T-helper 2 cell treated with Interferon-gamma antibody and Interleukin-4, amounts not matched to agents 5 μg/mL and 100 μg/mL, for 36 hours (primary cell): ENCODE measurements at regions not wholly inside any gene's neighbourhood (a gene's known extent, or its start where the extent isn't known, plus 50 kb on each side); places are given as distances from the start of the nearest gene placed in this dataset.
"Not testable (repeated sequence)": the region's sequence is repeated elsewhere in the genome, so short reads cannot be mapped to it uniquely, and the experiment has no call there.

Source experiments
- DNase-seq: peaks from one replicate; pipeline ENCODE4 v3.0.0; 2021; ENCODE audit warnings: low spot score
- H3K27ac Mint-ChIP-seq: one replicate; pipeline ENCODE4 v1.8.0; 2021; ENCODE audit warnings: mild to moderate bottlenecking, mixed read lengths
- H3K27me3 Mint-ChIP-seq: one replicate; pipeline ENCODE4 v1.8.0; 2021; ENCODE audit warnings: low read depth, mixed read lengths
- H3K36me3 Mint-ChIP-seq: one replicate; pipeline ENCODE4 v1.8.0; 2021; ENCODE audit warnings: low read depth, mixed read lengths
- H3K4me1 Mint-ChIP-seq: one replicate; pipeline ENCODE4 v1.8.0; 2021; ENCODE audit warnings: low read depth, mixed read lengths
- H3K4me3 Mint-ChIP-seq: one replicate; pipeline ENCODE4 v1.8.0; 2022; ENCODE audit warnings: mild to moderate bottlenecking, moderate library complexity, mixed read lengths
- H3K9me3 Mint-ChIP-seq: one replicate; pipeline ENCODE4 v1.8.0; 2021; ENCODE audit warnings: mixed read lengths

- Mint-ChIP-seq H3K4me1 (no peaks in the 10 kb centered on the region), H3K27me3 (no peaks in the 10 kb centered on the region), H3K36me3 (no peaks in the 10 kb centered on the region), H3K27ac (no peak overlapping the region), H3K9me3 (no peaks in the 10 kb centered on the region), H3K4me3 (no peak overlapping the region)
- DNase-seq = no peak
Observed at GRCh38 chr3:162719684-162720341, 1223.2 kb downstream of the OTOL1 start.

DNA sequence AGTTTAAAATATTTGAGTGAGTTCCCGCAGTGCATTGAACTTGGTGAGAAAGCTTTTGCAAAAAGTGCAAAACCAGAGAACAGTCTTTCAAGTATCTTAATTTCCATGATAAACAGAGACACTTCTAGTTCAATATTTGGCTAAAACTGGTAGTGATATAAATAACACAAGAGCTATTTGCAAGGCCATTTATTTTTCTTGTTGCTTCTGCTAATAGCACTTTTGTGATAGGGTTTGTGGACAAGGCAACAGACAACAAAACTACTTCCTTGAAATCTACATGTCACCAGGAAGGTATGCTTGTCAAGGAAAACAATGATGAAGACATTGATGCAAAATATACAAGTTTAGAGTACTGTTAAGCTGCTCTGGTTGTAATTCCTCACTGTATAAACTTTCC is 1225.1 kb downstream of the OTOL1 start:
- H3K4me3 Mint-ChIP-seq = no peak overlapping the region
- peaks cover 2% of the 10 kb centered on the region for H3K9me3 Mint-ChIP-seq
- no peaks in the 10 kb centered on the region for H3K27me3 Mint-ChIP-seq
- H3K36me3 Mint-ChIP-seq = no peaks in the 10 kb centered on the region
- H3K4me1 Mint-ChIP-seq = no peaks in the 10 kb centered on the region
- H3K27ac Mint-ChIP-seq = no peak overlapping the region
- no peak for DNase-seq

DNA sequence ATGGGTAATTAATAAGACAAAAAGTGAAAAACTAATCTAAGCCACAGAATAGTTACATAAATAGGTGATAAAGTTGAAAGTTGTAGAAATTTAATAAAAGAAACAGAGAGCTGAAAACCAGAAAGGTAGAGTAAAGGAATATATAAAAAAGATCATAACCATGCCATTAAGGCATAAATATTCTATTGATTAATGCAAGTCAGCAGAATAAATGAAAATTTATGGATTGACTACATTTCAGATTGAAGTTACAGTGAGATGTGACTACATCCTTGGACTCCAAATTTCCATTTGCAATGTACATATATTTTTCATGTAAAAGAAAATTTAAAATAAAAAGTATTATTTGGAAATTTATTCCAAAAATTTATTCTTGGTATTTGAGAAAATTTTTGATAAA is 1225.7 kb downstream of the OTOL1 start:
- no peaks in the 10 kb centered on the region for H3K36me3 Mint-ChIP-seq
- no peaks in the 10 kb centered on the region for H3K4me1 Mint-ChIP-seq
- H3K27me3 Mint-ChIP-seq = no peaks in the 10 kb centered on the region
- H3K4me3 Mint-ChIP-seq = no peak overlapping the region
- H3K27ac Mint-ChIP-seq = no peak overlapping the region
- DNase-seq = no peak
- peaks cover 3% of the 10 kb centered on the region for H3K9me3 Mint-ChIP-seq

- not testable (repeated sequence) for DNase-seq, H3K4me3 Mint-ChIP-seq, H3K4me1 Mint-ChIP-seq, H3K27ac Mint-ChIP-seq, H3K36me3 Mint-ChIP-seq, H3K27me3 Mint-ChIP-seq, H3K9me3 Mint-ChIP-seq
Observed at GRCh38 chr3:162722796-162723195, 1226.2 kb downstream of the OTOL1 start.

- H3K4me1 Mint-ChIP-seq = no peaks in the 10 kb centered on the region
- no peak overlapping the region for H3K27ac Mint-ChIP-seq
- no peaks in the 10 kb centered on the region for H3K36me3 Mint-ChIP-seq
- peaks cover 3% of the 10 kb centered on the region for H3K9me3 Mint-ChIP-seq
- no peak overlapping the region for H3K4me3 Mint-ChIP-seq
- H3K27me3 Mint-ChIP-seq = no peaks in the 10 kb centered on the region
- DNase-seq = no peak
Observed at GRCh38 chr3:162729686-162730085, 1233.1 kb downstream of the OTOL1 start.

DNA sequence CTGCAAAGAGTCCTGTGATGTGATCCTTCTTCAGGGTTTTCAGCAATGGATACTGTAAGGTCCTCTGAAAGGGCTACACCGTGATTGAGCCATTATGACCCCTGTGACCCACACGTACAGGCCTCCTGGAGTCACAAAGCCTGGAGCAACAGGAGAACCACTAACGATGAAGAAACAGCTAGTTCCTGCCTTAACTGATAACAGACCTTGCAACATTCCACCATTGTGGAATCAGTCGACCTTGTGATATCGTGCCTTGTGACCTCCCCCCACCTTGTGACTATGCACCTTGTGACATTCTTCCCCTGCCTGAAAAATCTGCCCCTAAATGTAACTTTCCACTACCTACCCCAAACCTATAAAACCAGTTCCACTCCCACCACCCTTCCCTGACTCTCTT is 1235.4 kb downstream of the OTOL1 start:
- H3K27ac Mint-ChIP-seq, H3K36me3 Mint-ChIP-seq, DNase-seq, H3K9me3 Mint-ChIP-seq, H3K4me3 Mint-ChIP-seq, H3K27me3 Mint-ChIP-seq, H3K4me1 Mint-ChIP-seq: not testable (repeated sequence)

DNA sequence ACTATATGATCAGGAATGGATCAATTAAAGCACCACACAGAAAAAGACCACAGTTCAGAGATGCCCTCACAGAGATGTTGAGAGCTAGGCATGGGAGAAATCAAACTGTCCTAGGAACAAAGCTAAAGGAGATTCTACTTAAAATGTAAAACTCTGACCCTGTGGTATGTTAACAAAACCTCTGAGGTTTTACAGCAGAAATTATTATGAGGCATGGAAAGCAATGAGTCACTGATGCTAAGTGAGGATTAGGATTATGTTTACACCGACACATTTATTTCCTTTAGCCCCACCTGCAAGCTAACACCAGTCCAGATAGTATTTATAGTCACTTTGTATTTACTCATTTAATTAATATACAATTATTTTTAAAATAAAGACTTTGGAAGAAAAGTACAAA is 1242.2 kb downstream of the OTOL1 start:
- no peak for DNase-seq
- peaks cover 4% of the 10 kb centered on the region for H3K9me3 Mint-ChIP-seq
- H3K27me3 Mint-ChIP-seq = no peaks in the 10 kb centered on the region
- no peaks in the 10 kb centered on the region for H3K36me3 Mint-ChIP-seq
- H3K4me1 Mint-ChIP-seq = no peaks in the 10 kb centered on the region
- H3K27ac Mint-ChIP-seq = no peak overlapping the region
- H3K4me3 Mint-ChIP-seq = no peak overlapping the region

- no peak overlapping the region for H3K27ac Mint-ChIP-seq
- H3K4me3 Mint-ChIP-seq = no peak overlapping the region
- H3K27me3 Mint-ChIP-seq = no peaks in the 10 kb centered on the region
- H3K4me1 Mint-ChIP-seq = no peaks in the 10 kb centered on the region
- DNase-seq = no peak
- no peaks in the 10 kb centered on the region for H3K36me3 Mint-ChIP-seq
- H3K9me3 Mint-ChIP-seq = peaks cover 5% of the 10 kb centered on the region
Observed at GRCh38 chr3:162740941-162741596, 1244.5 kb downstream of the OTOL1 start.

DNA sequence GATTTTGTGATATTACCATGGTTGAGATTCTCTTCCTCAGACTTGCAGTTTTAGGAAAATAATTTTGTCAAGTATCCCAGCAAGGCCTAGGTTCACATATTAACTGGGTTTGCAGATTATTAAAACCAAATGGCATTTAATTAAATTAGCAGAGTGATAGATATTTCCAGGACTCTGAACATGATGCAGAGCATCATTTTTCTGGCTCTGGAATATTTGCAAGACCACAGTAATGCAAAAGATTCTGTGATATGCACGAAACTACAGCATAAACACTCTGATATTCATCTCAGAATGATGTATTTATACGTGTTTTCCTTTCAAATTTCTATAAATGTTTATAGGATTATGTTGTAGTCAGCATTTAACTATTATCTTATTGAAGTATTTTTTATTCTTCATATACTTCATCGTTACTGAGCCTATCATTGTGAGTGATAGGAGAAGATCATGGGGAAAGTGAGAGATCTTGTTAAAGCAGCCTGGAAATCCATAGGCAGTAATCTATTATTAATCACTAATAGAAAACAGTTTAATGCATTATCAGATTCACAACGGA is 1245.6 kb downstream of the OTOL1 start:
- no peak for DNase-seq
- Mint-ChIP-seq H3K4me3 (no peak overlapping the region), H3K36me3 (no peaks in the 10 kb centered on the region), H3K9me3 (peaks cover 9% of the 10 kb centered on the region), H3K4me1 (no peaks in the 10 kb centered on the region), H3K27me3 (no peaks in the 10 kb centered on the region), H3K27ac (no peak overlapping the region)

GRCh38 chr3:162743091-162743490 is 1246.5 kb downstream of the OTOL1 start:
- Mint-ChIP-seq H3K9me3 (peaks cover 12% of the 10 kb centered on the region), H3K4me1 (no peaks in the 10 kb centered on the region), H3K4me3 (no peak overlapping the region), H3K27me3 (no peaks in the 10 kb centered on the region), H3K36me3 (no peaks in the 10 kb centered on the region), H3K27ac (no peak overlapping the region)
- no peak for DNase-seq

DNA sequence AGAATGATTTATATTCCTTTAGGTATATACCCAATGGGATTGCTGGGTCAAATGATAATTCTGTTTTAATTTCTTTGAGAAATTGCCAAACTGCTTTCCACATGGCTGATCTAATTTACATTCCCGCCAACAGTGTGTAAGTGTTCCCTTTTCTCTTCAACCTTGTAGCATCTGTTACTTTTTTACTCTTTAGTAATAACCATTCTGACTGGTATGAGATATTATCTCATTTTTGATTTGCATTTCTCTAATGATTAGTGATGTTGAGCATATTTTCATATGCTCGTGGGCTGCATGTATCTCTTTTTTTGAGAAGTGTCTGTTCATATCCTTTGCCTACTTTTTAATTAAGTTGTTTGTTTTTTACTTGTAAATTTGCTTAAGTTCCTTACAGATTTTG is 1264.2 kb downstream of the OTOL1 start:
- no peak overlapping the region for H3K27ac Mint-ChIP-seq
- no peaks in the 10 kb centered on the region for H3K27me3 Mint-ChIP-seq
- DNase-seq = no peak
- H3K4me3 Mint-ChIP-seq = no peak overlapping the region
- no peaks in the 10 kb centered on the region for H3K36me3 Mint-ChIP-seq
- peaks cover 11% of the 10 kb centered on the region for H3K9me3 Mint-ChIP-seq
- no peaks in the 10 kb centered on the region for H3K4me1 Mint-ChIP-seq

DNA sequence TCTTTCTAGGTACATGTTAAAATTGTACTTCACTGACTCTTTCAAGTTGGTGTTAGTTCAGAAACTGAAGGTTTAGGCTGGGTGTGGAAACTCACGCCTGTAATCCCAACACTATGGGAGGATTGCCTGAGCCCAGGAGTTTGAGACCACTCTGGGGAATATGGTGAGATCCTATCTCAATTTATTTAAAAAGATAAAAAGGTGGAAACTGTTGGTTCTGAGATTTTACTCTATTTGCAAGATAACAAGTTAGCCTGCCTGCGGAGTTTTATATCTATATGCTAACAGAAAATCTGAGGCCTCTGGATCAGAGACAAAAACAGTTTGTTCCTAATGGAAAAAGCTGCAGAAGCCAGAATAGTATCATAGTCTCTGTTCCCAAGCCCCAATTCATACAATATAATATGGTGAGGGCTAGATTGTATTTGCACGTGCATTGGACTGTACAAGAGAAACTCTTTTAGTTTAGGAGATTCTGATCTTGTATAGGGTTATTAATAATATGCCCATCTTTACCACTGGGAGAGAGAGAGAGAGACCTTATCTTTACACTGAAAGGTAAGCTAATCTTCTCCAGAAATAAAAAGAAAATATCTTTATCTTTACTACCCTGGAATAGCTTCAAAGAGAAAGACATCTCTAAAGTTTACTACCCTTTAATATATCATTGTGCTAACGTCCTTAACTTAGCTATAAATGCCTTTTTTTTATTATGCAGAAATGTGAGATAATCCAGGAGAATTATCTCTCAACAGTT is 1267.6 kb downstream of the OTOL1 start:
- H3K27ac Mint-ChIP-seq = no peak overlapping the region
- no peaks in the 10 kb centered on the region for H3K4me1 Mint-ChIP-seq
- H3K9me3 Mint-ChIP-seq = peaks cover 7% of the 10 kb centered on the region
- no peak for DNase-seq
- H3K4me3 Mint-ChIP-seq = no peak overlapping the region
- no peaks in the 10 kb centered on the region for H3K36me3 Mint-ChIP-seq
- H3K27me3 Mint-ChIP-seq = no peaks in the 10 kb centered on the region

GRCh38 chr3:162764808-162765071 is 1268.1 kb downstream of the OTOL1 start:
- Mint-ChIP-seq H3K27me3 (no peaks in the 10 kb centered on the region), H3K4me3 (no peak overlapping the region), H3K36me3 (no peaks in the 10 kb centered on the region), H3K9me3 (peaks cover 7% of the 10 kb centered on the region), H3K27ac (no peak overlapping the region), H3K4me1 (no peaks in the 10 kb centered on the region)
- no peak for DNase-seq

DNA sequence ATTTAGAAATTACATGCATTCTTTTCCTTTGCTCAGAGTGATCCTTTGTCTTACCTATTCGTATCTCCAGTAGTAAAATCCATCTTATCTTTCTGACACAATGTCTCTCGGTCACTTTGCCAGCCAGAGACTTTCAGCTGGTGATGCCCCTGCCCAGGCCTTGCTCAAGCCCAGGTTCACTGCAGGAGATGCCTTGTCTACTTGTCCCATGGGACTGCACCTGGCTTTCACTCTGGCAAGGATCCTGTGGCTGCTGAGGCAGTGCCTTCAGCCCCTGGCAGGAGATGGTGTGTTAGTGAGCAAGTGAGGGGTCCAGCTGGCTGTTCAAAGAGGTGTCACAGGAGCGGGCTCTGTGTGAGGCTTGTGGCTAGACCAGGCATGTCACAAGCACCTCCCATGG is 1268.9 kb downstream of the OTOL1 start:
- Mint-ChIP-seq H3K27ac (no peak overlapping the region), H3K9me3 (peaks cover 7% of the 10 kb centered on the region), H3K4me1 (no peaks in the 10 kb centered on the region), H3K4me3 (no peak overlapping the region), H3K36me3 (no peaks in the 10 kb centered on the region), H3K27me3 (no peaks in the 10 kb centered on the region)
- no peak for DNase-seq
